GM10248 (cell line): ENCODE measurements at regions not wholly inside any gene's neighbourhood (a gene's known extent, or its start where the extent isn't known, plus 50 kb on each side); places are given as distances from the start of the nearest gene placed in this dataset.

Source experiments
- CTCF ChIA-PET: fragments of 300-600 bp; sonication (Branson Sonifier 250); formaldehyde crosslinking; extraction: SDS; loops from one replicate; lab custom pipeline; 2021; ENCODE audit warnings: antibody characterized with exemption; lab: Yijun Ruan, JAX
- POLR2A ChIA-PET: fragments of 350-650 bp; sonication (Branson Sonifier 250); formaldehyde crosslinking; extraction: SDS; loops from one replicate; lab custom pipeline; 2020; ENCODE audit warnings: antibody characterized with exemption; lab: Yijun Ruan, JAX
- DNase-seq: peaks from one replicate; pipeline ENCODE4 v3.0.0; 2012; ENCODE audit errors: extremely low spot score
- CTCF ChIP-seq: IDR thresholded peaks from 2 replicates; pipeline ENCODE4 v1.5.1; 2012; ENCODE audit warnings: mild to moderate bottlenecking, low read depth; ENCODE audit errors: extremely low read depth, missing control alignments, control extremely low read depth

DNA sequence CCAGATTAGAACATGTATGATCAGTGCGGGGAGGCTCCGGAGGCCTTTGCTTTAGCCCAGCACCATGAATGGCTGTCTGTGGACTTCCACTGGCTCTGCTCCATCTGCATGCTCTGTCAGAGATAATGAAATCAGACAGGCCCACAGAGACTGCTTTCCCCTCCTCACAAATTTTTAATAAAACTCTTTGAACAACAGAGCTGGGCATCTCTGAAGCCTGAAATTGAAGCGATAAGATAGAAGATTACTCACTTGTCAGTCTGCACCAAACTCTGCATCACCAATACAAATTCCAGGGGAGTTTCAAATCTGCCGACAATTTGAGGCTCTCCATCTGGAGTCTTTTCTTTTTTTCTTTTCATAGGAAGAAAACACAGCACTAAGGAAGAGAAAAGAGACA lies 110.0 kb downstream of the DYRK2 start:
- no peak for TF ChIP-seq CTCF
- no peak for DNase-seq
- ChIA-PET POLR2A (no interaction called here), CTCF (no interaction called here)

DNA sequence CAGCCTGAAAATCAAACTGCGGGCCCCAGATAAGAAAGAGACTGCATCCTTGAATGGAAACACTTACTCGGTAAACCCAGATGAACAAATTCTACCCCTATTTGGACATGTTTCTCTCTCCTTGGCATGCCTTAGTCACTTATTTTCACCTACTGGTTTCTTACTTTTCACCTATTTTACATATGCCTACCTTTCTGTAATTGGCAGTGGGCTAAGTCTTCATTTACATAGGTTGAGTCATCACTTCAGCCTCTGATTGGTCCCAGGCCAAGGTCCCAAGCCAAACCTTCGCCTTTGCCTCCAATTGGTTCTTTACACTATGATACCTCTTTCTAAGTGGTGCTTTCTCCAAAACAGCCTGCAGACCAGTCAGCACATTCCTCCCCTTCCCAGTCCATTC lies 111.3 kb downstream of the DYRK2 start:
- POLR2A ChIA-PET: no interaction called here
- DNase-seq: no peak
- TF ChIP-seq CTCF: no peak

DNA sequence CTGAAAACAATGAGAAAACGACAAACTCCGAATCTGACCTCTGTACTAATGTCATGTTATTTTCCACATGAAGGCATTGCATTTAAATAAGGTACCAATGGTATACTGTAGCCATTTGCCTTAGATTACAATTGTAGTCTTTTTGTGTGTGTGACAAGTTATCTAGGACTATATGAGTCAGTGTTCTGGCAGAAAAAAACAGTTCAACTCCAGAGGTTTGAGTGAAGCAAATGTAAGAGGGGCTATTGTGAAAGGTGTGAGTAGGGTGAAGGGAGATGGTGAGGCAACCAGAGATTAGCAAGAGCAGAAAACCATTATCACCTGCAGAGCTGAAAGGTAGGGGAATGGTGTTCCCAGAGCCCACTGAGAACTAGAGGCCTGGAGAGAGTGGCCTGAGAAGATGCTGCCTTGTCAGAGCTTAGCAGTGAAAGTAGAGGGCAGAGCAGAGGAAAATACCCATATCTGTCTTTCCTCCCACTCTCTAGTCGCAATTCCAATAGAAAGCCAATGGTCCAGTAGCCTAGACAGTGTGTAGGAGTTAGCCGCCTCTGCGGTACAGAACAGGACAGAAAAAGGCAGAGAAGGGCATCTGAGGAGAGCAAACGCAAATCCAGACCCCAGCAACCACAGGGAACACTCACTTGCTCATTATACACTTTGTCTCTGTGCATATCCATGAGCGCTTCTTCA lies 112.2 kb downstream of the DYRK2 start:
- ChIA-PET CTCF (no interaction called here), POLR2A (no interaction called here)
- no peak for TF ChIP-seq CTCF
- DNase-seq: no peak

More for the DNA sequence above, 111.3 kb downstream of the DYRK2 start:
- CTCF ChIA-PET: interaction anchor here (1.0 kb wide), 1 partner anchor 13 kb away, joined by 3 read pairs; no protein-coding TSS in a partner anchor

GRCh38 chr12:67761566-67761965 lies 113.0 kb downstream of the DYRK2 start:
- CTCF ChIA-PET: no interaction called here

DNA sequence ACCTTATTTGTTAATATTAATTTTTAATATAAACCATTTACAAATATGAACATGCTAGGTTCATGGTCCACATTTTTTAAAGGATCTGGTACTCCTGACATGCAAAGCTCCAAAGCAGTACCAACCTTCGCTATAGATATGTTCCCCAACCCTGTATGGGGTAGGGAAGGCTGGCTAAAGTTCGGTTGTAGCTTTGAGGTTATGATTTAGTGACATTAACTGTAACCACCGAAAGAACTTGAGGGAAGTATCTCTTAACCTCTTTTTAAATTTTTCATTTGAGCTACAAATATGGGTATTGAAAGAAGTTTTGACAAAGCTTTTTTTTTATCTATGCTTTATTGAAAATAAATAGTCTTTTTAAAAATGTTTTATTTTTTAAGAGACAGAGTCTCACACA lies 115.5 kb downstream of the DYRK2 start:
- TF ChIP-seq CTCF: no peak
- ChIA-PET POLR2A (no interaction called here), CTCF (interaction anchor here (1.2 to 1.4 kb wide), 2 partner anchors 9 to 11 kb away, joined by 4 read pairs; no protein-coding TSS in a partner anchor)
- DNase-seq: no peak

More at GRCh38 chr12:67761566-67761965, 113.0 kb downstream of the DYRK2 start:
- TF ChIP-seq CTCF: no peak
- no peak for DNase-seq
- POLR2A ChIA-PET: no interaction called here

DNA sequence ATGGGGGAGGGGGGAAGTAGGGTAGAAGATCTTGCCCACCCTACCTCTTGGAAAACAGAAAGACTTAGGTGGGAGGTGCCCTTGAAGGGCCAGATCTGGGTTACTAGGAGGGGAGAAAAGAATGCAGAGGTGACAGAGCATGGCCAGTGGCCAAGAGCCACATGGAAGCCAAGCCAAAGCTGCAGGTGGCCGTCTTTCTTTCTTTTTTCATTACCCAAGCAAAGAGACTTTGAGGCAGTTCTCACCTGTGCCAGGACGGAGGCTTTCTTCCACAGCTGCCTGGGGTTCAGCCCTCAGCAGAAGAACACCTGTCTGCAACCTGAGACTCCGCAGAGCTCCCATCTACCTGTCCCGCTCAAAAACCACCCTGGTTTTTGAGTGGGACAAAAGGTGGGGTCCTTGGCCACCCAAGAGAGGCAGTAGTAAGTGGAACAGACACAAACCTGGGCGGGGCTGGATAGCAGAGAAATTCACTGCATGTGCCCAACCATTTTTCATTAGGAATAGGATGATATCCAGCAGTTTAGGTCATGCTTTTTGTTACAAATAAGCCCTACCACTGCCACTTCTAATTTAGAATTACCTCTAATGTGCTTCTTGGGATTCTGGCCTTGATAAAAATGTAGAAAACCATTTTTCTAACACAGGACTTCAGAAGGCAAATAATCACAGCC lies 116.5 kb downstream of the DYRK2 start:
- TF ChIP-seq CTCF: no peak
- DNase-seq: no peak
- ChIA-PET CTCF (no interaction called here), POLR2A (no interaction called here)
